GM18505 (cell line): ENCODE measurements at regions not wholly inside any gene's neighbourhood (a gene's known extent, or its start where the extent isn't known, plus 50 kb on each side); places are given as distances from the start of the nearest gene placed in this dataset.
"Not testable (repeated sequence)": the region's sequence is repeated elsewhere in the genome, so short reads cannot be mapped to it uniquely, and the experiment has no call there.

Experiments
- ATAC-seq: cut with Tn5 transposase; IDR thresholded peaks from one replicate; pipeline ENCODE4 v1.9.1; 2021; ENCODE audit not compliant: unreplicated experiment
- POLR2A ChIP-seq: IDR thresholded peaks from 4 replicates; pipeline ENCODE4 v1.6.1; 2011; ENCODE audit warnings: borderline replicate concordance; ENCODE audit not compliant: insufficient read depth, insufficient read length; ENCODE audit errors: extremely low read depth

DNA sequence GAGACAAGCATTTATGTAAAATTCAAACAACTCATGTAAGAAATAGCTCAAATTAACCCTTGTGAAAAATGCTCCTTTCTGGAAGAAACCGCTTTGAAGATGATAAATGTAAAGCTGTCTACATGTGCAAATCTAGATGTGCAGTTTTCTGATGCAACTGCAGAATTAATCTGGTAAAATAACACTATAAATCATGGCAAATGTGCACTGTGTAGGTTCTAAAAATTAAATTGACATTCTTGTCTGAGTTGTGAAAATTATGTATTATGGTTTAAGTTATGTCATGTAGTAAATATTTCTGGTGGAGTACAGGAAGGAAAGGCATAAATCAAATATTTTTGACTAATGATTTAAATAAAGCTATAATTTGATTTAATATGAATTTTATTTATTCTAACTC, 678.1 kb upstream of the SEMA6D start:
- ATAC-seq: no peak

DNA sequence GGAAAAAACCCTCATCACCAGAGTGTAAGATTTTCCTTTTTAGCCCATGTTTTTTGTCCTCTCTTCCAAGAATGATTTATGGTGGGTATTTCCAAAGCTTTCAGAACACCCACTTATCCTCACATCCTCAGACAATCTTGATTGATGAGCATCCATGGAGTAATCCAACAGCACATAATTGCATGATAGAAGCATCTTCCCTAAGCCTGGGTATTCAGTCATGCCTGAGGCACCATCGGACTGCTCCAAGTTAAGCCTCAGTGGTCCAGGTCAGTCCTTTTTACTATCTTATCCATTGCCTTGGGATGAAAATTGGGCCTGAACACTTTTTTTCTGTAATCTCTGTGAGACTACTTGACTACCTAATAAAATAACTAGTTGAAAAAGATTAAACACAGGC, 676.0 kb upstream of the SEMA6D start:
- ATAC-seq: no peak
- TF ChIP-seq POLR2A: no peak

More for the DNA sequence above, 678.1 kb upstream of the SEMA6D start:
- TF ChIP-seq POLR2A: no peak

DNA sequence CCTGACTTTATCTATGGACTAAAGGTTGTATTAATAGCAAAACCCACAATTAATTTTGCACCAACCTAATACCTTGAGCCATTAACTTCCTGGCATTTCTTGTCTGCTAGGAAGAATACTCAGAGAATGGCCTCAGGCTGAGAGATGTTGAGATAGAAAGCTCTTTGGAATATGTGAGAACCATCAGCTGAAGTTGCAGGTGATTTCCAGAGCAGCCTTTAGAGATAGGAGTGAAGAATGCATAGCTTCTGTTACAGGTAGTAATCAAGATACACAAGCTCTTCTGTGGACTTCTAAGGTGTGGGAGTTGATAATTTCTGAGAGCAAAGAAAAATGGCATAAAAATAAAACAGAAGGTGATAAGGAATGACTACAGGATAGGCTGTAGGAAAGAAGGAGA, 669.3 kb upstream of the SEMA6D start:
- ATAC-seq: not testable (repeated sequence)

DNA sequence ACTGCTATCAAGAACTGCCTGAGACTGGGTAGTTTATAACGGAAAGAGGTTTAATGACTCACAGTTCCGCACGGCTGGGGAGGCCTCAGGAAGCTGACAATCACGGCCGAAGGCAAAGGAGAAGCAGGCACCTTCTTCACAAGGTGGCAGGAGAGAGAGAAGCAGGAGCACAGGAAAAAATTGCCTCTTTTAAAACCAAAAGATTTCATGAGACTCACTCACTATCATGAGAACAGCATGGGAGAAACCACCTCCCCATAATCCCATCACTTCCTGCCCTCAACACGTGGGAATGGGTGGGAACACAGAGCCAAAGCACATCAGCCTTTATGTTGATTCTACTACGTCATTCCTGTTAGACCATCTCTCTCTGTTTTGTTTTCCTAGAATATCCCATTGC, 650.9 kb upstream of the SEMA6D start:
- ATAC-seq: no peak
- no peak for TF ChIP-seq POLR2A

DNA sequence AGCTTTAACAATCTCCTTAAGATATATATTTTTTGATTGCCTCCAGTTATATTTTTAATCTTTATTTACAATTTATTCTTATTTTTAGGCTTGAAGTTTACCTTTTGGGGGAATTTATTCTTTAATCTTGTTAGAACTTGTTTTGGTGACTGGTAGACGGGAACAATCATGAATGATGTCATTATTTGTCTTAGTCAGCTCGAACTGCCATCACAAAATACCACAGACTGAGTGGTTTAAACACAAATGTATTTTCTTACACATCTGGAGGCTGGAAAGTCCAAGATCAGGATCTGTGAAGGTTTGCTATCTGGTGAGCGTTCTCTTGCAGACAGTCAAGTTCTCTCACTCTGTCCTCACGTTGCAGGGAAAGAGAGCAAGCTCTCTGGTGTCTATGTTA, 639.5 kb upstream of the SEMA6D start:
- not testable (repeated sequence) for ATAC-seq

DNA sequence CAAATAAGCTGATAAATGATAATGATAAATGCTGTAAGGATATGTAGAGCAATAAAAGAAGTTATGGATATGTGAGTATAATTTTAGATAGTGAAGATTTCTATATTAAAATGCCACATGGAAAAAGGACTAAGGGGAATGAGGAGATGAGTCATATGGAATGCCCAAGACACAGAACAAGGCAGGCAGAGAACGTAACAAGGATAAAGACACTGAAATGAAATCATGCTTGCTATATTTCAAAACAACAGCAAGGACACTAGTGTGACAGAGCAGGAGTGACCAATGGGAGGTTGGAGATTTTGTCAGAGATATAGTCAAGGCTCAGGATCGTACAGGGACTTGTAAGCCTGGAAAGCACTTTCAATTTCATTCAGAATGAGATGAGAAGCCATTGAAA, 621.5 kb upstream of the SEMA6D start:
- TF ChIP-seq POLR2A: no peak
- ATAC-seq: no peak

DNA sequence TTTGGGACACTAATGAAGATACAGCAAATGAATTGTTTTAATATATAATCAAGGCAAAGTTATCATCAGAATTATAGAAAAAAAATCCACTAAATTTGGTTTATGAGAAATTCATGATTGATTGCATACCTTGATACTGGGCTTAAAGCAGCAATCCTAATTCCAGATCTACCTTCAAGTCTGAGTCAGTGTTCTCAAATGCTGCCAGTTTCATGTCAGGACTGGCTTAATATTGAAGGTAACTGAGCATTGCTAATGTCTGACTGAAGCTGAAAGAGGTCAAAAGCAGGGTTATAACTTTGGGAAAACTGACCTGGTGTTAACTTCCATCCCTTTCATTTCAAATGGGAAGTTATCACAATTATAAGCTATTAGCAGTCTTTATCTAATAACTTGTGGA, 618.8 kb upstream of the SEMA6D start:
- not testable (repeated sequence) for ATAC-seq

DNA sequence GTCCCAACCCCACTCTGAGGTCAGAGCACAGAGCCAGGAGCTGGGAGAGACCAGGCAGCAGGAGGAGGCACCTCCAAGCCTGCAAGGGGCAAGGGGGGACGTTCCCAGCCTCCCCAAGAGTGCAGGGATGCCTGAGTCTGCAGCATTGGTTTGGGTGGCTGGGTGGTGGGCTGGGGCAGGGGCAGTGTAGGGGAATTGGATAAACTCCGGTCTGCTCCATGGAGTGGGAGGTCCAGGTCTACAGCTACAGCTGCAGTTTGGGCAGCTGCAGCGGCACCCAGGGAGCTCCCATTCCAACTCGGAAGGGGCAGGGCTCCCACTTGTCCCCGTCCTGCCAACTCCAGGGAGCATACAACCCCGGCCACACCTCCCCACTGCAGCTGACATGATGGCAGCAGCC, 617.5 kb upstream of the SEMA6D start:
- ATAC-seq: not testable (repeated sequence)

DNA sequence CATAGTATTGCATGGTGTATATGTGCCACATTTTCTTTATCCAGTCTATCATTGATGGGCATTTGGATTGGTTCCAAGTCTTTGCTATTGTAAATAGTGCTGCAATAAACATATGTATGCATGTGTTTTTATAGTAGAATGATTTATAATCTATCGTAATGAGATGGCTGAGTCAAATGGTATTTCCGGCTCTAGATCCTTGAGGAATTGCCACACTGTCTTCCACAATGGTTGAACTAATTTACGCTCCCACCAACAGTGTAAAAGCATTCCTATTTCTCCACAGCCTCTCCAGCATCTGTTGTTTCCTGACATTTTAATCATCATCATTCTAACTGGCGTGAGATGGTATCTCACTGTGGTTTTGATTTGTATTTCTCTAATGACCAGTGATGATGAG, 608.5 kb upstream of the SEMA6D start:
- ATAC-seq: not testable (repeated sequence)

DNA sequence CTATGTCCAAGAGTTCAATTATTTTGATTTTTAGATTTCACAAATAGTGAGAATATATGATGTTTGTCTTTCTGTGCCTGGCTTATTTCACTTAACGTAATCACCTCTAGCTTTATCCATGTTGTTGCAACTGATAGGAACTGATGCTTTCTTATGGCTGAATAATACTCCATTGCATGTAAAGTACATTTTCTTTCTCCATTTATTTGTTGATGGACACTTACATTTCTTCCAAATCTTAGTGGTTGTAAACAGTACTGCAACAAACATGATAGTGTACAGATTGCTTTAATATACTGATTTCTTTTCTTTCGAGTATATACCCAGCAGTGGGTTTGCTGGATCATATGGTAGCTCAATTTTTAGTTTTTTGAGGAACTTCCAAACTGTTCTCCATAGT, 600.6 kb upstream of the SEMA6D start:
- no peak for ATAC-seq
- no peak for TF ChIP-seq POLR2A

DNA sequence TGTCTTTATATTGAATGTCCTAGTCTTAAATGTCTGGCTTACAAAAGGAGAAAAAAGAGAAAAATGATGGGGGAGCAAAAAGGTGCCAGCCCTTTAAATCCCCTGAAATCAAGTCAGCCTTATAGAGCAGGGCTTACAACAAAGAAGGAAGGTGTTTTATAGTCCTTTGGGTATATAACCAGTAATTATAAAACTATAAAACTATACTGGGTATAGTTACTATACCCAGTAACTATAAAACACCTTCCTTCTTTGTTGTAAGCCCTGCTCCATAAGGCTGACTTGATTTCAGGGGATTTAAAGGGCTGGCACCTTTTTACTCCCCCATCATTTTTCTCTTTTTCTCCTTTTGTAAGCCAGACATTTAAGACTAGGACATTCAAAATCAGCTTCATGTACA, 598.0 kb upstream of the SEMA6D start:
- TF ChIP-seq POLR2A: no peak
- no peak for ATAC-seq

DNA sequence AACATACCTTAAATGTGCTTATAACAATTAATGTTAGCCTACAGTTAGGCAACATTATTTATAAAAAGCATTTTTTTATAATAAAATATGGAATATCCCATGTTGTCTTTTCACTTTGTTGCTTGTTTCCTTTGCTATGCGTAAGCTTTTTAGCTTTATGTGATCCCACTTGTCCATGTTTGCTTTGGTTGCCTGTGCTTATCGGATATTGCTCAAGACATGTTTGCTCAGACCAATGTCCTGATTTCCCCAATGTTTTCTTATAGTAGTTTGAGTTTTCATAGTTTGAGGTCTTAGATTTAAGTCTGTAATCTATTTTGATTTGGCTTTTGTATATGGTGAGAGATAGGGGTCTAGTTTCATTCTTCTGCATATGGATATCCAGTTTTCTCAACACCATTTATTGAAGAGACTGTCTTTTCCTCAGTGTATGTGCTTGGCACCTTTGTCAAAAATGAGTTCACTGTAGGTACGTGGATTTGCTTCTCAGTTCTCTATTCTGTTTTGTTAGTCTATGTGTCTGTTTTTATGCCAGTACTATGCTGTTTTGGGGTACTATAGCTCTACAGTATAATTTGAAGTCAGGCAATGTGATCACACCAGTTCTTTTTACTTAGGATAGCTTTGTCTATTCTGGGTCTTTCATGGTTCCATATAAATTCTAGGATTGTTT, 592.7 kb upstream of the SEMA6D start:
- no peak for TF ChIP-seq POLR2A
- no peak for ATAC-seq

DNA sequence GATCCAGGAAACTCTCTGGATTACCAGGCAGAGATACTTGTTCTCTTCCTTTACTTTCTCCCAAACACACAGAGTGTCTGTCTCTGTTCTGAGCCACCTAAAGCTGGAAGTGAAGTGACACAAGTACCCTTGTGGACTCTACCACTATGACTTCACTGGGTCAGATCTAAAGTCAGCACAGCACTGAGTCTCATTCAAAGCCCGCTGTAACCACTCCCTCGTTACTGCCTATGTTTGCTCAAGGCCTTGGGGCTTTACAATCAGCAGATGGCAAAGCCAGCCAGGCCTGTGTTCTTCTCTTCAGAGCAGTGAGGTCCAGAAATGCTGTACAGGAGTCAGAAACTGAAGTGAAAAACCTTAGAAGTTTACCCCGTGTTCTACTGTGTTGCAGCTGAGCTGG, 588.3 kb upstream of the SEMA6D start:
- TF ChIP-seq POLR2A: no peak
- ATAC-seq: no peak

DNA sequence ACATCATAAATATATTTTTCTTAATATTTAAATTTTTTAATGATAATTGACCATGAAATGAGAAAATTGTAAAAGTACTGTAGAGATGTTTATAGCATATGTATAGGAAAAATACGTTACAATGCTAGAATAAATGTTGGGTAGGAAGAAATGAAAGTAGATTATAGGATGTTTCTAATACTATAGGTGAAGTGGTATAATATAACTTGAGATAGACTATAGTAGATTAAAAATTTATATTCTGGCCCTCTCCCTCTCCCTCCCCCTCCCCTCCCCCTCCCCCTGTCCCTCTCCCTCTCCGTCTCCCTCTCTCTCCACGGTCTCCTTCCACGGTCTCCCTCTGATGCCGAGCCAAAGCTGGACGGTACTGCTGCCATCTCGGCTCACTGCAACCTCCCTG, 585.9 kb upstream of the SEMA6D start:
- ATAC-seq: not testable (repeated sequence)

DNA sequence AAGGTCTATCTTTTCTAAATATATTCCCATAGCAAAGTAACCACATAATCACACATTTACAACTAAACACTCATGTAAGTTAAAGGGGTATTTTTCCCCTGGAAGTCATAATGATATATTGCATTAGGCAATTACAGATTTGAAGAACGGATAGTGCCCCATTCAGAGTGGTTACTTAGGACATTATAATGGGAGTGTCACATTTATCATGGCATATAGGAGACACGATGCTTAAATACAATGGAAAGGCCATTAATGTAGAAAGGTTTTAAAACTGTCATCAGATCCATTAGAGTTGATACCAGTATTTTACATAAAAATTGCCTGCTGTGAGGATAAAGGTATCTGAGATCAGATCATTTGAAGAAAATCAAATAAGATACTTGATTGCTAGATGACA, 582.0 kb upstream of the SEMA6D start:
- no peak for TF ChIP-seq POLR2A
- no peak for ATAC-seq

DNA sequence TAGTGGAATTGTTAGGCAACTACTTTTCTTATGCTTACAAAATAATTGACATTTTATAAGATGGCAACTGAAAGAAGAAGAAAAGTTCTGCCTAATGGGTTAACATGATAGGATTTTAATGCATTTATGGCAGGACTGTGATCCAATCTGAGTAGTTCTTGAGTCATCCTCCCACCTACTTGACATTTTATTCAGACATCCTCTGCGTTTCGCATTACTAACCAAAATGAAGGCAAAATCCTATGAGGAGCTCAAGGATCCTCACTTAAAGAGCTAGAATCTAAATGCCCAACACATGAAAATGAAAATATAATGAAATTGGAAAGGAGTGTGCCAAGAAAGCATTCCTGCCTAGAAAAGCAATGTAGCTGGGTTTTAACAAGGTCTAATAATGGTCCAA, 581.1 kb upstream of the SEMA6D start:
- no peak for ATAC-seq
- TF ChIP-seq POLR2A: no peak

DNA sequence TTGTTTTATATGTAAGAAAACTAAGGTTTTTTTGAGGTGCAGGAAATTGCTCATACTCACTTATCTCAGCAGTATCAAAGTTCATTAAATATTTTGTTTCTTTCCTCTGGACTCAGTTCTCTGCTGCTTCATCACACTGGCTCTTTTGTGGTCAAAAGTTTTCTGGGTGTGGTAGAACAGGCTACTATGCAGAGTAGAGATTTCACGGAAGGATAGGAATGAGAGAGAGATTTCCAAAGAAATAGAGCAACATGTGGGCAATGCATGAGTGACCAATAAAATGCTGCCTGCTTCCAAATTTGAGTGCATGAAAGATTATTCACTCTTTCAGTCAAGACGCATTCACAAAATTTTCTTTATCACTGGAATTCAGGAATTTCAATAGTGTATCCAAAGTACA, 577.3 kb upstream of the SEMA6D start:
- no peak for TF ChIP-seq POLR2A
- no peak for ATAC-seq
